Keratinocyte (primary cell): ENCODE measurements at regions not wholly inside any gene's neighbourhood (a gene's known extent, or its start where the extent isn't known, plus 50 kb on each side); places are given as distances from the start of the nearest gene placed in this dataset.

Experiments
- CTCF ChIP-seq, 3 experiments: IDR thresholded peaks in 1 of 3; conservative IDR thresholded peaks in 1 of 3; optimal IDR thresholded peaks in 1 of 3; 2 replicates in 2 of 3; 3 replicates in 1 of 3; pipeline versions ENCODE3 to v1.5.1; 2011; ENCODE audit warnings: low read length in 3 of 3, mild to moderate bottlenecking in 3 of 3, moderate library complexity in 2 of 3, control low read depth in 1 of 3, inconsistent platforms in 1 of 3; ENCODE audit not compliant: insufficient read depth in 2 of 3; ENCODE audit errors: extremely low read depth in 1 of 3
- EZH2 ChIP-seq: IDR thresholded peaks from one replicate; pipeline ENCODE4 v1.6.1; 2012; ENCODE audit warnings: inconsistent platforms, mild to moderate bottlenecking, low read length, moderate library complexity

- TF ChIP-seq CTCF (optimal IDR thresholded peaks at IDR 0.05 in 1 of 3, IDR thresholded peaks at IDR 0.05 in 1 of 3, conservative IDR thresholded peaks at IDR 0.05 in 1 of 3; ENCODE audit: extremely low read depth in 1 of 3, insufficient read depth in 2 of 3, low read length in 3 of 3), result no peak
- no peak for TF ChIP-seq EZH2
Measured at GRCh38 chr13:62850331-62850730, 1434.7 kb upstream of the PCDH20 start.
